Germinal center (tissue), 1 donor: ENCODE measurements at regions not wholly inside any gene's neighbourhood (a gene's known extent, or its start where the extent isn't known, plus 50 kb on each side); places are given as distances from the start of the nearest gene placed in this dataset.
"Not testable (repeated sequence)": the region's sequence is repeated elsewhere in the genome, so short reads cannot be mapped to it uniquely, and the experiment has no call there.

Experiments used
- DNase-seq: peaks from one replicate; pipeline ENCODE4 v3.0.0; 2012; ENCODE audit warnings: mixed read lengths, low spot score

- DNase-seq: no peak
Measured at GRCh38 chr4:8675906-8676305, 83.3 kb downstream of the CPZ start.

- no peak for DNase-seq
Measured at GRCh38 chr4:8675383-8675782, 82.8 kb downstream of the CPZ start.

- DNase-seq: no peak
Measured at GRCh38 chr4:8674311-8674885, 81.8 kb downstream of the CPZ start.

- DNase-seq: not testable (repeated sequence)
Measured at GRCh38 chr4:8673106-8673505, 80.5 kb downstream of the CPZ start.

GRCh38 chr4:8672486-8672885 lies 79.9 kb downstream of the CPZ start:
- no peak for DNase-seq

GRCh38 chr4:8671712-8672290 lies 79.2 kb downstream of the CPZ start:
- DNase-seq: no peak
